ENCODE measurements at regions not wholly inside any gene's neighbourhood (a gene's known extent, or its start where the extent isn't known, plus 50 kb on each side); places are given as distances from the start of the nearest gene placed in this dataset.
"Not testable (repeated sequence)": the region's sequence is repeated elsewhere in the genome, so short reads cannot be mapped to it uniquely, and the experiment has no call there.

GRCh38 chr2:90010442-90011100, 1319.1 kb downstream of the RPIA start:
- not testable (repeated sequence) for H3K9me3 ChIP-seq (ENCODE audit: control insufficient read depth, low read length); H3K36me3 Mint-ChIP-seq (ENCODE audit: low read depth); DNase-seq; H3K27me3 Mint-ChIP-seq (ENCODE audit: insufficient read depth); H3K27ac ChIP-seq (ENCODE audit: low read depth, low read length); H3K36me3 ChIP-seq (ENCODE audit: control insufficient read depth, insufficient read depth, low read length); H3K4me3 Mint-ChIP-seq; H3K4me1 ChIP-seq (ENCODE audit: control insufficient read depth, insufficient read depth, low read length); H3K27me3 ChIP-seq (ENCODE audit: control insufficient read depth, insufficient read depth, low read length, poor library complexity, severe bottlenecking); H3K27ac Mint-ChIP-seq; H3K4me3 ChIP-seq (ENCODE audit: low read length); H3K4me1 Mint-ChIP-seq; H3K9ac ChIP-seq (ENCODE audit: extremely low read depth, low read length, poor library complexity, severe bottlenecking)
- peaks cover 14% of the 10 kb centered on the region for H3K9me3 Mint-ChIP-seq
- WGBS, 2 experiments (ENCODE audit: insufficient coverage in 1 of 2, insufficient read length in 1 of 2) = 88% methylated on average over 1 of the region's 4 CpGs; no CpG with 5 or more reads in 1 of the 2 experiments

GRCh38 chr2:90011101-90011443, 1319.6 kb downstream of the RPIA start:
- not testable (repeated sequence) for H3K4me1 ChIP-seq (ENCODE audit: control insufficient read depth, insufficient read depth, low read length); H3K9me3 ChIP-seq (ENCODE audit: control insufficient read depth, low read length); H3K27ac Mint-ChIP-seq; H3K27me3 ChIP-seq (ENCODE audit: control insufficient read depth, insufficient read depth, low read length, poor library complexity, severe bottlenecking); DNase-seq; H3K4me1 Mint-ChIP-seq; H3K27me3 Mint-ChIP-seq (ENCODE audit: insufficient read depth); H3K36me3 Mint-ChIP-seq (ENCODE audit: low read depth); H3K36me3 ChIP-seq (ENCODE audit: control insufficient read depth, insufficient read depth, low read length); H3K4me3 Mint-ChIP-seq; H3K9ac ChIP-seq (ENCODE audit: extremely low read depth, low read length, poor library complexity, severe bottlenecking); H3K4me3 ChIP-seq (ENCODE audit: low read length); H3K27ac ChIP-seq (ENCODE audit: low read depth, low read length)
- peaks cover 16% of the 10 kb centered on the region for H3K9me3 Mint-ChIP-seq

GRCh38 chr2:90019908-90020307, 1328.4 kb downstream of the RPIA start:
- not testable (repeated sequence) for H3K27me3 Mint-ChIP-seq (ENCODE audit: insufficient read depth)
- no CpG with 5 or more reads among the region's 1 CpG for WGBS, 2 experiments (ENCODE audit: insufficient coverage in 1 of 2, insufficient read length in 1 of 2)

GRCh38 chr2:90021234-90021633, 1329.8 kb downstream of the RPIA start:
- not testable (repeated sequence) for H3K4me3 Mint-ChIP-seq; H3K27ac Mint-ChIP-seq; H3K27ac ChIP-seq (ENCODE audit: low read depth, low read length); H3K4me1 ChIP-seq (ENCODE audit: control insufficient read depth, insufficient read depth, low read length); H3K9me3 ChIP-seq (ENCODE audit: control insufficient read depth, low read length); H3K4me3 ChIP-seq (ENCODE audit: low read length); H3K27me3 ChIP-seq (ENCODE audit: control insufficient read depth, insufficient read depth, low read length, poor library complexity, severe bottlenecking); DNase-seq; H3K27me3 Mint-ChIP-seq (ENCODE audit: insufficient read depth); H3K4me1 Mint-ChIP-seq; H3K36me3 Mint-ChIP-seq (ENCODE audit: low read depth); H3K36me3 ChIP-seq (ENCODE audit: control insufficient read depth, insufficient read depth, low read length); H3K9ac ChIP-seq (ENCODE audit: extremely low read depth, low read length, poor library complexity, severe bottlenecking)
- H3K9me3 Mint-ChIP-seq = peaks cover 17% of the 10 kb centered on the region
- 50% methylated on average over 3 of the region's 9 CpGs; no CpG with 5 or more reads in 1 of the 2 experiments for WGBS, 2 experiments (ENCODE audit: insufficient coverage in 1 of 2, insufficient read length in 1 of 2)
- peak; percentile 48 for TF ChIP-seq CTCF (conservative IDR thresholded peaks at IDR 0.05)

More at GRCh38 chr2:90019908-90020307, 1328.4 kb downstream of the RPIA start:
- not testable (repeated sequence) for H3K4me3 ChIP-seq (ENCODE audit: low read length); H3K27ac Mint-ChIP-seq; H3K36me3 ChIP-seq (ENCODE audit: control insufficient read depth, insufficient read depth, low read length); H3K36me3 Mint-ChIP-seq (ENCODE audit: low read depth); H3K4me3 Mint-ChIP-seq; H3K27me3 ChIP-seq (ENCODE audit: control insufficient read depth, insufficient read depth, low read length, poor library complexity, severe bottlenecking); H3K9ac ChIP-seq (ENCODE audit: extremely low read depth, low read length, poor library complexity, severe bottlenecking); DNase-seq; H3K4me1 Mint-ChIP-seq; H3K4me1 ChIP-seq (ENCODE audit: control insufficient read depth, insufficient read depth, low read length); H3K9me3 ChIP-seq (ENCODE audit: control insufficient read depth, low read length); H3K27ac ChIP-seq (ENCODE audit: low read depth, low read length)
- H3K9me3 Mint-ChIP-seq = peaks cover 15% of the 10 kb centered on the region
